ENCODE measurements at regions not wholly inside any gene's neighbourhood (a gene's known extent, or its start where the extent isn't known, plus 50 kb on each side); places are given as distances from the start of the nearest gene placed in this dataset.

DNA sequence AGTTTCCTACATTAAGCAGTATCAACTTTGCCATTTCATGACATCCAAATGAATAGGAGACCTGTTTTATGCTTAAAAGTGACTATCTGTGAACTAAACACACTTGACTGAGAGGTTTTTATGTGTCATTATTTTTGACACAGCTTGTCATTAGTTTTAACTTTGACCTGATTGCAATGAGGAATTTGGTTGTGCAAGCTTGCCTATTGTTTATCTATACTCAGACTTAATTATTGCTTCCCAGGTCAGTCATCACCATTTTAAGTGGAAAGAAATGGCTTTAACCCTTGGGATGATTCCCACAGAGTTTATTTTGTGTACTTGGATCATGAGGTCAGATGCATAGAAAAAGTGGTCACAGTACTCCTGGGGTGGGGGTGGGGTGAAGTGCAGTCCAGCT lies 171.0 kb upstream of the PRICKLE1 start:
- H3K4me3 Mint-ChIP-seq, result no peak overlapping the region
- ATAC-seq (ENCODE audit: low read depth), result no peak
- POLR2A ChIA-PET, result no interaction called here
- H3K9me3 Mint-ChIP-seq, result no peaks in the 10 kb centered on the region
- no peaks in the 10 kb centered on the region for H3K27me3 Mint-ChIP-seq
- H3K27ac Mint-ChIP-seq, result no peak overlapping the region
- no peaks in the 10 kb centered on the region for H3K4me1 Mint-ChIP-seq
- DNase-seq, result no peak
- H3K36me3 Mint-ChIP-seq, result no peaks in the 10 kb centered on the region

DNA sequence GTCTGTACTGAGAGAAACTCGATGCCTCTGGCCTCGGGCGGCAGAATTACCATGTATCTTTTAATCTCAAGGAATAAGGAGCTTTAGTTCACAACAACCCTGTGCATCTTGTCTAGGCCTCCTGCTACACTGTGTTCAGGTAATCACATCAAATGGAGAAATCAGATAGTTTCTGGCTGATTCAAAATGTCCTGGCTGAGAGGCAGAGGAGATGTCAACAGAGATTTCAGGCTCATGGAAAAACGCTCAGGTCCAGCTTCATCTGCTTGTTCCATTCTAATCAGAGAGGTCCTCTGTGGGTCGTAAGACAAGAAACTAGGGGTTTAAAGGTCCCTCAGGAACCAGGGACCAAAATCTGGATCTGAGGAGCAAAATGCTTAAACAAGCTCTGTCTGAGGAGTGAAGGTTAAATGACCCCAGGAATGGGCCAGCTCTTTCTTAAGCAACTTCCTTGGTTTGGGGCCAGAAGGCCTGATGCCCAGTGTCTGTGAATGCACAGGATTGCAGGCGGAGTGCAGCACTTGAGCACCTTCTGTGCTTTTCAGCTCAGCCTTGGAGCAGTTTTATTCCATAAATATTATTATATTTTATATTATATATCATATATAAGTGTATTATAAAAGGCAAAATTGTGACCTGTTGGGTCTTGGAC lies 170.2 kb upstream of the PRICKLE1 start:
- Mint-ChIP-seq H3K27me3 (no peaks in the 10 kb centered on the region), H3K36me3 (no peaks in the 10 kb centered on the region), H3K9me3 (no peaks in the 10 kb centered on the region), H3K4me3 (no peak overlapping the region), H3K4me1 (no peaks in the 10 kb centered on the region), H3K27ac (no peak overlapping the region)
- no peak for ATAC-seq (ENCODE audit: low read depth)
- no peak for DNase-seq
- POLR2A ChIA-PET, result no interaction called here

DNA sequence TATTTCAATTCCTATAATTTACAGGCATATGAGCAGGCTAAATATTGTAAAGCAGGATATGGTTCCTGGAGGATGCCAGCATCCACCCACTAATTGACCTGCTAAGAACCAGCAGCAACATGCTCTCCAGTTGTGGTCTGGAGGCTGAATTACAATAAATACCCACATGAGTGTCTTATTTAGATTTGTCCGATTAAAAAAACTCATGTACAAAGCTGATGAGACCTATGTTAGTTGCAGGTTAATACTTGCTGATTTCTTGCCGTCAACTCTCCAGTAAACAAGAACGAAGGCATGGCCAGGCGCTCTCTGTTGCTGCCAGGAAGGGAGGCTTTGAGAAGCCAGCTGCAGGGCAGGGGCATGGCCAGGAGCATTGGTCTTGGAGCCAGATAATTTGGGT lies 169.3 kb upstream of the PRICKLE1 start:
- Mint-ChIP-seq H3K36me3 (no peaks in the 10 kb centered on the region), H3K9me3 (no peaks in the 10 kb centered on the region)

DNA sequence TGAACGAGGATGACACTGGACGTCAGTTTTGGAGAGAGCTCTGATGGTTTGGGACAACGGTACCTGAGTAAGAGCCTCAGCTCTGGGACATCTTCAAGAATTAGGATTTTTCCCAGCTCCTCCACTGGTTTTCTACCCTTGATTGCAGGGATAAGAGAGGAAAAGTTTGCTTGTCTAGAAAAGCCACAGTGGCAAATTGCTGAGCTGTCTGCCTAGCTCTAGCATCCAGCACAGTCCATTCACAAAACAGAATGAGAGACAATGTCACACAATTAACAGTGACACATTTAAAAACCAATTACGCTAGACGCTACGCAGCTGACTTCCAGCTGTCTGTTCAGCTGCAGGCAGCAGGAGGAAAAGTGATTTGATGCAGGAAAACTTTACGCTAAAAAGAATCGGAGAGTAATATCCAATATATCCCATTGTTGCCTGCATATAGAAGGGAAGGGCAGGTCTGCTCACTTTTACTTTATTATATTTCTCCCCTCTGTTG lies 168.1 kb upstream of the PRICKLE1 start:
- no peak overlapping the region for H3K4me3 Mint-ChIP-seq
- H3K27ac Mint-ChIP-seq, result no peak overlapping the region

More for the DNA sequence above, 169.3 kb upstream of the PRICKLE1 start:
- Mint-ChIP-seq H3K27me3 (no peaks in the 10 kb centered on the region), H3K4me3 (no peak overlapping the region), H3K4me1 (no peaks in the 10 kb centered on the region), H3K27ac (no peak overlapping the region)
- ATAC-seq (ENCODE audit: low read depth) (no peak), DNase-seq (no peak)
- POLR2A ChIA-PET, result no interaction called here

DNA sequence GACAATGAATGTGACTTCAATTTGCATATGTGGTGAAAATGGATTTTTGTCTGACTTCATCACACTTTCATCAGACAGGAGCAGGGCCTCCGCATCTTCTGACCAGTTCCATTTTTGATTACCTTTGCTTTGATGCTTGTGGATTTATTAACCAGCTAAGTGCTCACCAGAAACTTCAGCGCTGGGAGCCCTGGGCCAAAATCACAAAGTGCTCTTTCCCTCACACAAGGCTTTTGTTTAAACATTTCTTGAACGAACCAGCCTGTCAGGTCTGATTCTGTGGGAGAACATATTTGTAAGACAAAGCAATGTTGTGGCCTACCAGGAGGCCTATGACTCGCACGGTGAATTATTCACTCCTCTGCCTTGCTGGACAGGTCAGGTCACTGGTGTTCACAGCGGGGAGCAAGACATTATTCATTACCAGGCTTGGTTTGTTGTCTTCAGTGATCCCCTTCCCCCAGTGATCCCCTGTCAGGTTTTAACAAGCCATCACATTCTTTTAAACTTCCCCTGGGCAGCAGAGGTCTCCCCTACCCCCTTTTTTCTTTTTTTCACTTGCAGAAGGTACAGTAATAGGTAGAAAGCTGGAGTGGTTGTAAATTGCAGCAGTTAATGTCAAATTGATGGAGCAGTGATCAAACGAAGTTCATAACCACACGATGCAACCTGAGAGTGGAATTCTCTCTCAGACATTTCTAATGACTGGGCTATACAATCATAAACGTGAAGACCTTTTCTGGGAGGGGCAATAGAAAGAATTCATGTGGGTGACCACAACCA lies 167.5 kb upstream of the PRICKLE1 start:
- ATAC-seq (ENCODE audit: low read depth) (no peak), DNase-seq (no peak)
- Mint-ChIP-seq H3K9me3 (no peaks in the 10 kb centered on the region), H3K36me3 (no peaks in the 10 kb centered on the region), H3K27ac (no peak overlapping the region), H3K4me3 (no peak overlapping the region), H3K27me3 (no peaks in the 10 kb centered on the region), H3K4me1 (no peaks in the 10 kb centered on the region)
- POLR2A ChIA-PET, result no interaction called here

More for the DNA sequence above, 168.1 kb upstream of the PRICKLE1 start:
- ATAC-seq (ENCODE audit: low read depth) (no peak), DNase-seq (no peak)
- H3K27me3 Mint-ChIP-seq, result no peaks in the 10 kb centered on the region
- no peaks in the 10 kb centered on the region for H3K9me3 Mint-ChIP-seq
- H3K36me3 Mint-ChIP-seq, result no peaks in the 10 kb centered on the region
- POLR2A ChIA-PET, result no interaction called here
- H3K4me1 Mint-ChIP-seq, result no peaks in the 10 kb centered on the region

DNA sequence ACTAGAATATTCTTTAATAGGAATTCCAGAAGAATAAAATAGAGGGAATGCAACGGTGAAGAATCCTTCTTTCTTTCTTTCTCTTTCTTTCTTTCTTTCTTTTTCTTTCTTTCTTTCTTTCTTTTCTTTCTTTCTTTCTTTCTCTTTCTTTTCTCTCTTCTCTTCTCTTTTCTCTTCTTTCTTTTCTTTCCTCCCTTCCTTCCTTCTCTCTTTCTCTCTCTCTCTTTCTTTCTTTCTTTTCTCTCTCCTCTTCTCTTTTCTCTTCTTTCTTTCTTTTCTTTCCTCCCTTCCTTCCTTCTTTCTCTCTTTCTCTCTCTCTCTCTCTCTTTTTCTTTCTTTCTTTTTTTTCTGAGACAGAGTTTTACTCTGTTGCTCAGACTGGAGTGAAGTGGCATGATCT lies 160.8 kb upstream of the PRICKLE1 start:
- Mint-ChIP-seq H3K9me3 (peaks cover 5% of the 10 kb centered on the region), H3K4me3 (no peak overlapping the region), H3K27me3 (no peaks in the 10 kb centered on the region), H3K36me3 (no peaks in the 10 kb centered on the region), H3K27ac (no peak overlapping the region), H3K4me1 (no peaks in the 10 kb centered on the region)
- DNase-seq (no peak), ATAC-seq (ENCODE audit: low read depth) (no peak)
- POLR2A ChIA-PET, result no interaction called here

DNA sequence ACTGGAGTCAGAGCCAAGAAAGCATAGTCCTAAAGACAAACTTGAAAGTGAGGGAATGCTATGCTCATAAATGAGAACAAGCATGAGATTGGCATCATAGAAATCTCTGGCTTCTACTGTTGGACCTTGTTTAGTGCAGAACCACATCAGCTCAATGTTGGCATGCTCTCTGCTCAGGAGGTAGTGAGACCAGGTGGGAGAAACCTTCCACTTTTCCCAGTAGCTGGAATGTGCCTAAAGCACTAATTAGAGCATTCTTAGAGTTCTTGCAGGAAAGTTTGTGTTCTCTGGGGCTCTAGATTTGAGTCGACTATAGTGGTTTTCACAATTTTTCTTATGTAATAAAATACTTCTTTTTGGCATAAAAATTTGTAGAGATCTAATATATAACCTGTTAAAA lies 159.7 kb upstream of the PRICKLE1 start:
- Mint-ChIP-seq H3K4me3 (no peak overlapping the region), H3K27ac (no peak overlapping the region), H3K36me3 (no peaks in the 10 kb centered on the region), H3K27me3 (no peaks in the 10 kb centered on the region), H3K4me1 (no peaks in the 10 kb centered on the region), H3K9me3 (peaks cover 5% of the 10 kb centered on the region)
- DNase-seq (no peak), ATAC-seq (ENCODE audit: low read depth) (no peak)
- POLR2A ChIA-PET, result no interaction called here

DNA sequence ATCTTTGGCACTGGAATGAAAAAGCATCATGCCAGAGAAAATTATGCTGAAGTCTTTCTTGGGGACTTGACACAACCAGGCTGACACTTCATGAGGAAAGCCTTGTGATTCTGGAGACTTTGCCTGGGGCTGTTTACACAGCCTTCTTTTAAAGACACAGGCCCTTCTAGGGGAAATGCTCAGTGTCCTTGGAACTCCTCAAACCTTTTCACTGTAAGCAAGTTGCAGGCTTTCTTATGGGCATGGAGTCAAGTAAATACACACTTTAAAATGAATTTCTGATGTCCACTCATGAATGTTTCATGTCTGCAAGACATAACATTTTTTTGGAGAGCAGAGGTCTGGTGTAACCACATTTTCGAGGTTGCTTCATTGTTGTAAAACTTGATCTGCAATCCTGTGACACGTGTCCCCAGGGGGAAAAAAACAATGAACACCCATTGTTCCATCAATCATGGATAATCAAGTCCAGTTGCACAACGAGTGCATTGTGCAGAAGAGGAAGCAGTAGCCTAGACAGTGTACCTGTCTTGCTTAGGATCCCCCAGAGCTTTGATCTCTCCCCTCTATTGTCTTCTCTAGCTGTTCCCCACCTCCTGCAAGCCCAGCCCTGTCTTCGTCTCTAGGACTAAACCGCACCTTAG lies 155.1 kb upstream of the PRICKLE1 start:
- H3K9me3 Mint-ChIP-seq, result peaks cover 5% of the 10 kb centered on the region
- H3K4me3 Mint-ChIP-seq, result no peak overlapping the region
- ATAC-seq (ENCODE audit: low read depth) (no peak), DNase-seq (no peak)
- no peaks in the 10 kb centered on the region for H3K36me3 Mint-ChIP-seq
- no peaks in the 10 kb centered on the region for H3K4me1 Mint-ChIP-seq
- POLR2A ChIA-PET, result no interaction called here
- no peaks in the 10 kb centered on the region for H3K27me3 Mint-ChIP-seq
- no peak overlapping the region for H3K27ac Mint-ChIP-seq

DNA sequence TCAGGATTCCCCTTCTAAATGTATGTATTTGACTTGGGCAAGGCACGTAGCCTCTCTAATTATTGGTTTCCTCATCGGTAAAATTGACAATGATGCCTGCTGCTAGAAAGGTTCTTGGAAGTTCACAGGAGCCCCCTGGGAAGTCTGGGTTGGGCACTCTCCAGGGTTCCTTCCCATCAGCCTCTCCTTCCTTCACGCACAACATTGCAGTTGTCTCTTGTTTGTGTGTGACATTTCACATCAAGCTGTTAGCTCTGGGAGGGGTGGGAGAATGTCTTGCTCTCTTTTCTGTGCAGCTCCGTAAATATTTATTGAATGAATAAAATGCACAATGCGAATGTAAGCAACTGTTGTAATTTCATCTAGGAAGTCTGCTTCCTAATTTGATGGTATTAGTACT lies 153.2 kb upstream of the PRICKLE1 start:
- ATAC-seq (ENCODE audit: low read depth) (no peak), DNase-seq (no peak)
- POLR2A ChIA-PET, result no interaction called here
- H3K27me3 Mint-ChIP-seq, result no peaks in the 10 kb centered on the region
- no peak overlapping the region for H3K27ac Mint-ChIP-seq
- no peak overlapping the region for H3K4me3 Mint-ChIP-seq
- peaks cover 5% of the 10 kb centered on the region for H3K9me3 Mint-ChIP-seq
- H3K4me1 Mint-ChIP-seq, result no peaks in the 10 kb centered on the region
- no peaks in the 10 kb centered on the region for H3K36me3 Mint-ChIP-seq

DNA sequence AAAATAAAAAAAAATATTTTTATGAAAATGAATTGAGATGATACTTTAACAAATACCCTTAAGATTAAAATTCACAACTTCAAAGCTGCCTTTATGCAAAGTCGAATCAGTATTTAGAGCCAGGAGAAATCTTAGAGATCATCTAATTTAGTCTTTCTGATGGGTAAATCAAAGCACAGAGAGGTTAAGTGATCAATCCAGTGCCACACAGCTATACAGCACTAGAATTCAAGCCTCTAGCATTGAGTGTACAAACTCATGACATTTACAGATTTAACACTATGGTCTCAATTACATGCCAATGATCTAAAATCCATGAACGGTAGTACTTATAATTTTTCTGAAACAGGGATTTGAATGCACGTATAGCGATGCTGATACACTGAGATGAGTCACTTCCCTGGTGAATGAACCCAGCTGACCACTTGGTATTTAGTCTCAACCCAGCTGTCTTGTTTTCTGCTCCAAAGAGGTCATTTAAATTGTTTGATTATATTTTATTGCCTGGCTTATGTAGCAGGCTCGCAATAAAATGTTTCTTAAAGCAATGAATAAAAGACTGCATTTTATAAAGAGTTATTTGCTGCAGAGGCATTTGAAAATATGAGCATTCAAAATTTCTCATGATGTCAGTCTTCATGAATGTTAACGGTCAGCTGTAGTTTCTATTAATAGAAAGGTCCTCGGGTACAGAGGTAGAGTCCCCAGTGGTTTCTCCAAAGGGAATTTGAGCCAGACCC lies 152.4 kb upstream of the PRICKLE1 start:
- Mint-ChIP-seq H3K9me3 (no peaks in the 10 kb centered on the region), H3K36me3 (no peaks in the 10 kb centered on the region), H3K27ac (no peak overlapping the region), H3K4me1 (no peaks in the 10 kb centered on the region), H3K4me3 (no peak overlapping the region), H3K27me3 (no peaks in the 10 kb centered on the region)
- ATAC-seq (ENCODE audit: low read depth) (no peak), DNase-seq (no peak)
- POLR2A ChIA-PET, result no interaction called here

DNA sequence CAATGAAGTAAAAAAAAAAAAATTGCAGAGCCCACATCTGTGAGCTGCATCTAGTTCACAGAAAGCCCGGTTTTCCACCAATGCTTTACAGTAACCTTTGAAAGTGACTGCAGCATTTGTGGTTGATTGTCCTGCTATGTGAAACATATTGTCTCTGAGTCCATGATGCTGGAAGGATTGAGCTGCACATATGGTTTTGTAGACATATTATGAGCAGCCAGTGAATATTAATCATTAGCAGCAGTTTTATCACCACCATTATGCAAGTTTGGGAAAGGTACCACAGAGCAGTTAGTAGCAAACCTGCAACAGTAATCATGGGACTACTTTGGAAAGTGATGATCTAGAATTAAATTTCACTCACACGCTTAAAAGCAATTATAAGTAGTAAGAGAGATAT lies 151.5 kb upstream of the PRICKLE1 start:
- POLR2A ChIA-PET, result no interaction called here
- Mint-ChIP-seq H3K27ac (no peak overlapping the region), H3K4me1 (no peaks in the 10 kb centered on the region), H3K36me3 (no peaks in the 10 kb centered on the region), H3K9me3 (no peaks in the 10 kb centered on the region), H3K27me3 (no peaks in the 10 kb centered on the region), H3K4me3 (no peak overlapping the region)
- ATAC-seq (ENCODE audit: low read depth), result no peak
- DNase-seq, result no peak

DNA sequence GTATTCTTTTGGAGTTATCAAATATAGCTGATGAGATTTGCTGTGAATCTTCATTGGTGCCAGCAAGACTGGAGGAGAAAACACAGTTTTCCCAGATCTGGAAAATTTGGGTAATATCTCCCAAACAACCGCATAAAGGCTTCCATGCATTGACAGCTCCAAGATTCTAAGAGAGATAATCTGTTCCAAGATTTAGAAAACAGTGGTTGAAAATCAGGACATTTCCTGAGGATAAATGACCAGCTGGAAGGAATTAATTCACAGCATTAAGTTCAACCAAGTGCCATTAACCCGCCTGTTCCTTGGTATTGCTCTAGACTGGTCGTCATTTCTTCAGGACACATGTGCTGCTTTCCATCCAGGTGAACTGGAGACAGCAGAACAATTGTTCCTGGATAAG lies 147.9 kb upstream of the PRICKLE1 start:
- no peak overlapping the region for H3K4me3 Mint-ChIP-seq
- H3K9me3 Mint-ChIP-seq, result no peaks in the 10 kb centered on the region
- ATAC-seq (ENCODE audit: low read depth) (no peak), DNase-seq (no peak)
- H3K4me1 Mint-ChIP-seq, result no peaks in the 10 kb centered on the region
- no peaks in the 10 kb centered on the region for H3K27me3 Mint-ChIP-seq
- H3K36me3 Mint-ChIP-seq, result no peaks in the 10 kb centered on the region
- POLR2A ChIA-PET, result no interaction called here
- H3K27ac Mint-ChIP-seq, result no peak overlapping the region

DNA sequence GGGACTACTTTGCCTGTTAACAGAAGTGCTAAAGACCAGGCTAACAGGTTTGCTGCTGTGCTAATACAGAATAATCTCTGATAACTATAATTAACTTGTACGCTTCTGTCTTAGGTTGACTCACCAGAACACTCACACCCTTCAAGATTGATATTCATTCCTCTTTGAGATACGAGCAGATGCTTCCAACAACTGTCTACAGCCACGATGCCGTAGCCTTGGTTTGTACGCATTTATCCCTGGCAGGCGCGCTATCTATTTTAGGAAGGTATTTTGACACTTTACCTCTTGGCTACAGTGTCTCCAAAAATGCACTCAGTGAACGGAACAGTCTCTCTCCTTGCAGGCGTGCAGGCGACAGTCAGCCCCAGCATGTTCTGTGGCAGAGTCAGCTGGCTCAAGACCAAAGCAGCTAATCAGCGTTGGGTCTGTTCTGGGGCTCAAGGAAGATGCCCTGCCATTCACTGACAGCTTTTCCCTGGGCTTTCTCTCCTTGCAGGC lies 146.4 kb upstream of the PRICKLE1 start:
- Mint-ChIP-seq H3K27ac (no peak overlapping the region), H3K4me1 (no peaks in the 10 kb centered on the region), H3K27me3 (no peaks in the 10 kb centered on the region), H3K9me3 (no peaks in the 10 kb centered on the region), H3K36me3 (no peaks in the 10 kb centered on the region), H3K4me3 (no peak overlapping the region)
- DNase-seq, result no peak
- ATAC-seq (ENCODE audit: low read depth), result no peak
- POLR2A ChIA-PET, result no interaction called here
